Endothelial cell (in vitro differentiated cells): ENCODE measurements at regions not wholly inside any gene's neighbourhood (a gene's known extent, or its start where the extent isn't known, plus 50 kb on each side); places are given as distances from the start of the nearest gene placed in this dataset.

Experiments used
- DNase-seq: peaks from one replicate; pipeline ENCODE4 v3.0.0; 2021; ENCODE audit warnings: low spot score
- H3K27ac Mint-ChIP-seq: one replicate; pipeline ENCODE4 v1.8.0; 2021; ENCODE audit warnings: mixed read lengths, inconsistent platforms; ENCODE audit not compliant: unreplicated experiment
- H3K27me3 Mint-ChIP-seq: one replicate; pipeline ENCODE4 v1.8.0; 2021; ENCODE audit warnings: mild to moderate bottlenecking, moderate library complexity, mixed read lengths, inconsistent platforms; ENCODE audit not compliant: unreplicated experiment
- H3K36me3 Mint-ChIP-seq: one replicate; pipeline ENCODE4 v1.8.0; 2021; ENCODE audit warnings: mild to moderate bottlenecking, low read depth, mixed read lengths, inconsistent platforms; ENCODE audit not compliant: unreplicated experiment
- H3K4me1 Mint-ChIP-seq: one replicate; pipeline ENCODE4 v1.8.0; 2021; ENCODE audit warnings: mild to moderate bottlenecking, mixed read lengths, inconsistent platforms; ENCODE audit not compliant: unreplicated experiment
- H3K4me3 Mint-ChIP-seq: one replicate; pipeline ENCODE4 v1.8.0; 2021; ENCODE audit warnings: mild to moderate bottlenecking, mixed read lengths, inconsistent platforms; ENCODE audit not compliant: unreplicated experiment
- H3K9me3 Mint-ChIP-seq: one replicate; pipeline ENCODE4 v1.8.0; 2021; ENCODE audit warnings: mixed read lengths, inconsistent platforms; ENCODE audit not compliant: unreplicated experiment
- CTCF ChIP-seq: fragments of 200-600 bp; sonication (generic); IDR thresholded peaks from one replicate; pipeline ENCODE4 v1.5.0; 2021; ENCODE audit warnings: antibody characterized with exemption; ENCODE audit not compliant: unreplicated experiment

GRCh38 chr5:4636378-4636777 lies 503.8 kb upstream of the ADAMTS16 start:
- H3K4me3 Mint-ChIP-seq = no peak overlapping the region

GRCh38 chr5:4639946-4640345 lies 500.2 kb upstream of the ADAMTS16 start:
- Mint-ChIP-seq H3K36me3 (no peaks in the 10 kb centered on the region), H3K27me3 (no peaks in the 10 kb centered on the region), H3K4me3 (no peak overlapping the region), H3K4me1 (no peaks in the 10 kb centered on the region), H3K27ac (no peak overlapping the region), H3K9me3 (no peaks in the 10 kb centered on the region)
- no peak for TF ChIP-seq CTCF
- no peak for DNase-seq

More at GRCh38 chr5:4636378-4636777, 503.8 kb upstream of the ADAMTS16 start:
- Mint-ChIP-seq H3K27me3 (no peaks in the 10 kb centered on the region), H3K27ac (no peak overlapping the region), H3K9me3 (no peaks in the 10 kb centered on the region), H3K36me3 (no peaks in the 10 kb centered on the region), H3K4me1 (no peaks in the 10 kb centered on the region)
- DNase-seq = no peak
- TF ChIP-seq CTCF = no peak

- no peaks in the 10 kb centered on the region for H3K4me1 Mint-ChIP-seq
- peak; percentile 16 for DNase-seq
- H3K4me3 Mint-ChIP-seq = no peak overlapping the region
- no peak for TF ChIP-seq CTCF
- peaks cover 1% of the 10 kb centered on the region for H3K27me3 Mint-ChIP-seq
- H3K36me3 Mint-ChIP-seq = no peaks in the 10 kb centered on the region
- H3K9me3 Mint-ChIP-seq = no peaks in the 10 kb centered on the region
- no peak overlapping the region for H3K27ac Mint-ChIP-seq
Measured at GRCh38 chr5:4640795-4641194, 499.3 kb upstream of the ADAMTS16 start.

GRCh38 chr5:4642525-4642924 lies 497.6 kb upstream of the ADAMTS16 start:
- Mint-ChIP-seq H3K4me1 (no peaks in the 10 kb centered on the region), H3K9me3 (no peaks in the 10 kb centered on the region), H3K27ac (no peak overlapping the region), H3K36me3 (no peaks in the 10 kb centered on the region), H3K4me3 (no peak overlapping the region), H3K27me3 (peaks cover 1% of the 10 kb centered on the region)
- DNase-seq = no peak
- no peak for TF ChIP-seq CTCF

GRCh38 chr5:4643190-4643589 lies 496.9 kb upstream of the ADAMTS16 start:
- no peak overlapping the region for H3K27ac Mint-ChIP-seq
- H3K9me3 Mint-ChIP-seq = no peaks in the 10 kb centered on the region
- no peaks in the 10 kb centered on the region for H3K4me1 Mint-ChIP-seq
- peak; percentile 34 for TF ChIP-seq CTCF
- H3K36me3 Mint-ChIP-seq = no peaks in the 10 kb centered on the region
- H3K27me3 Mint-ChIP-seq = peaks cover 1% of the 10 kb centered on the region
- no peak for DNase-seq
- no peak overlapping the region for H3K4me3 Mint-ChIP-seq
